ENCODE measurements at regions not wholly inside any gene's neighbourhood (a gene's known extent, or its start where the extent isn't known, plus 50 kb on each side); places are given as distances from the start of the nearest gene placed in this dataset.

- TF ChIP-seq CTCF (conservative IDR thresholded peaks at IDR 0.05 in 1 of 2, IDR thresholded peaks at IDR 0.05 in 1 of 2; ENCODE audit: extremely low read depth in 1 of 2, insufficient read depth in 1 of 2, low read depth in 1 of 2, low read length in 2 of 2) = no peak
- TF ChIP-seq EZH2 (IDR thresholded peaks at IDR 0.05; ENCODE audit: borderline replicate concordance, low read length) = no peak
Measured at GRCh38 chr12:126506426-126507182, 1441.4 kb downstream of the AACS start.

Data from mammary epithelial cell (primary cell).